K562 (cell line): ENCODE measurements at regions not wholly inside any gene's neighbourhood (a gene's known extent, or its start where the extent isn't known, plus 50 kb on each side); places are given as distances from the start of the nearest gene placed in this dataset.

ENCODE experiments used
- ATAC-seq: fragments of 200-7000 bp; cut with Tn5 transposase; 3 replicates; pipeline ENCODE4 v1.9.1; 2020; ENCODE audit warnings: moderate library complexity
- BruUV-seq: library from RNA; stranded (reverse); fragments of 400-500 nt; replicated peaks from 2 replicates; lab custom pipeline; 2021; lab: Mats Ljungman, UMichigan
- CTCF ChIA-PET: fragments of 300-600 bp; formaldehyde crosslinking; extraction: SDS; loops from one replicate; lab custom pipeline; 2021; ENCODE audit warnings: low intra/inter-chr PET ratio; lab: Yijun Ruan, JAX
- POLR2A ChIA-PET: fragments of 300-600, 350-650 bp; sonication (Branson Sonifier 250); formaldehyde crosslinking; extraction: SDS; loops from one replicate; lab custom pipeline; 2021; ENCODE audit warnings: antibody characterized with exemption, inconsistent platforms; lab: Yijun Ruan, JAX
- DNase-seq, 4 experiments: peaks; one replicate each; pipeline versions ENCODE4 v3.0.0 to v3.0.0-alpha.2; 2011 to 2018; ENCODE audit warnings: low spot score in 3 of 4, mixed read lengths in 3 of 4; ENCODE audit errors: extremely low read depth in 1 of 4
- FAIRE-seq: peaks from 2 replicates; lab custom pipeline; 2011; peaks lifted over from hg19 to GRCh38; lab: Jason Lieb, UNC
- H2AFZ ChIP-seq: 2 replicates; pipeline ENCODE4 v1.6.0; 2011; ENCODE audit warnings: low read depth, low read length, control low read depth, inconsistent platforms
- H3K27ac ChIP-seq: fragments of 200-600 bp; 3 replicates; pipeline ENCODE4 v1.8.0; 2011; ENCODE audit warnings: low read depth, mild to moderate bottlenecking, control low read depth, inconsistent platforms, low read length, moderate library complexity, mixed read lengths; ENCODE audit errors: extremely low read depth
- H3K27me3 ChIP-seq, 2 experiments: fragments of 300-600 bp in 1 of 2; 2 replicates in 1 of 2; 3 replicates in 1 of 2; pipeline versions ENCODE4 v1.6.0 to v1.8.0; 2011; ENCODE audit warnings: inconsistent platforms in 2 of 2, low read length in 2 of 2, mild to moderate bottlenecking in 1 of 2, mixed read lengths in 1 of 2, moderate library complexity in 1 of 2; ENCODE audit not compliant: control insufficient read depth in 2 of 2, insufficient read depth in 2 of 2
- H3K36me3 ChIP-seq: fragments of 300-600 bp; 3 replicates; pipeline ENCODE4 v1.8.0; 2011; ENCODE audit warnings: mild to moderate bottlenecking, low read length, inconsistent platforms; ENCODE audit not compliant: control insufficient read depth, insufficient read depth
- H3K4me1 ChIP-seq, 2 experiments: fragments of 200-600 bp in 1 of 2; replicated peaks in 1 of 2; 2 replicates in 1 of 2; 3 replicates in 1 of 2; pipeline versions ENCODE4 v1.5.1 to v1.8.0; 2011; ENCODE audit warnings: inconsistent platforms in 2 of 2, low read length in 2 of 2, mild to moderate bottlenecking in 1 of 2, mixed read lengths in 1 of 2, moderate library complexity in 1 of 2; ENCODE audit not compliant: control insufficient read depth in 2 of 2, insufficient read depth in 2 of 2
- H3K4me2 ChIP-seq: 2 replicates; pipeline ENCODE4 v1.6.1; 2011; ENCODE audit warnings: low read length, control low read depth, inconsistent platforms, mixed read lengths; ENCODE audit not compliant: insufficient read depth
- H3K4me3 ChIP-seq: fragments of 200-600 bp; sonication (generic), shearing (Covaris generic); 2 replicates; pipeline ENCODE4 v1.5.1; 2016; ENCODE audit warnings: control low read depth, inconsistent platforms
- H3K79me2 ChIP-seq: fragments of 200-600 bp; 3 replicates; pipeline ENCODE4 v1.8.0; 2011; ENCODE audit warnings: low read length, inconsistent platforms; ENCODE audit not compliant: control insufficient read depth, insufficient read depth
- H3K9ac ChIP-seq, 2 experiments: 2 replicates each; pipeline versions ENCODE4 v1.6.0 to v1.6.1; 2011; ENCODE audit warnings: low read depth in 2 of 2, low read length in 2 of 2, control low read depth in 1 of 2, inconsistent platforms in 1 of 2, mild to moderate bottlenecking in 1 of 2, mixed read lengths in 1 of 2; ENCODE audit not compliant: insufficient read depth in 1 of 2
- H3K9me1 ChIP-seq: one replicate; pipeline ENCODE4 v1.6.0; 2011; ENCODE audit warnings: inconsistent platforms, mild to moderate bottlenecking, low read length, moderate library complexity; ENCODE audit not compliant: control insufficient read depth, insufficient read depth
- H3K9me3 ChIP-seq: replicated peaks from 2 replicates; pipeline ENCODE4 v1.5.1; 2011; ENCODE audit warnings: low read depth, low read length, inconsistent platforms; ENCODE audit not compliant: control insufficient read depth, insufficient read depth
- H4K20me1 ChIP-seq: replicated peaks from 2 replicates; pipeline ENCODE4 v1.6.1; 2011; ENCODE audit warnings: low read length, inconsistent platforms, mixed read lengths; ENCODE audit not compliant: control insufficient read depth, insufficient read depth
- BCOR ChIP-seq: fragments of 450-650 bp; IDR thresholded peaks from 2 replicates; pipeline ENCODE4 v1.6.1; 2016
- CBX8 ChIP-seq: fragments of 200-600 bp; sonication (generic); IDR thresholded peaks from 2 replicates; pipeline ENCODE4 v1.6.1; 2012; ENCODE audit warnings: borderline replicate concordance, mixed run types, low read depth, mild to moderate bottlenecking, moderate library complexity, mixed read lengths, low read length, control low read depth, inconsistent platforms; ENCODE audit not compliant: poor library complexity, severe bottlenecking; ENCODE audit errors: extremely low read depth
- CC2D1A ChIP-seq: fragments of 450-650 bp; IDR thresholded peaks from 2 replicates; pipeline ENCODE4 v1.6.1; 2017; ENCODE audit warnings: mild to moderate bottlenecking
- CREB1 ChIP-seq, 2 experiments: sonication (generic) in 1 of 2; formaldehyde crosslinking in 1 of 2; IDR thresholded peaks; 2 replicates each; pipeline versions ENCODE4 v1.6.1 to v1.8.0; 2012 to 2022; ENCODE audit warnings: inconsistent platforms in 1 of 2, mild to moderate bottlenecking in 1 of 2, missing genetic modification reagents in 1 of 2, moderate library complexity in 1 of 2
- GATAD2B ChIP-seq: fragments of 450-650 bp; IDR thresholded peaks from 2 replicates; pipeline ENCODE4 v1.6.1; 2017; ENCODE audit warnings: mild to moderate bottlenecking, borderline replicate concordance
- HDGF ChIP-seq: fragments of 450-650 bp; IDR thresholded peaks from 2 replicates; pipeline ENCODE4 v1.6.1; 2016
- KAT7 ChIP-seq: sonication (generic); formaldehyde crosslinking; IDR thresholded peaks from 2 replicates; pipeline ENCODE4 v1.8.0; 2022; ENCODE audit warnings: missing genetic modification reagents, mild to moderate bottlenecking, borderline replicate concordance
- NR3C1 ChIP-seq: sonication (generic); formaldehyde crosslinking; IDR thresholded peaks from 2 replicates; pipeline ENCODE4 v1.8.1; 2022; ENCODE audit warnings: missing genetic modification reagents
- POLR2AphosphoS5 ChIP-seq: IDR thresholded peaks from 2 replicates; pipeline ENCODE4 v1.6.1; 2011; ENCODE audit warnings: mild to moderate bottlenecking, low read depth, low read length, moderate library complexity; ENCODE audit not compliant: control insufficient read depth, insufficient read depth
- RAD21 ChIP-seq, 2 experiments: fragments of 250-450 bp in 1 of 2; fragments of 450-650 bp in 1 of 2; sonication (Bioruptor Pico) in 1 of 2; formaldehyde crosslinking in 1 of 2; IDR thresholded peaks in 1 of 2; conservative IDR thresholded peaks in 1 of 2; 2 replicates each; pipeline versions ENCODE4 v1.4.0 to v1.8.0; 2020 to 2022; ENCODE audit warnings: mild to moderate bottlenecking in 2 of 2, moderate library complexity in 1 of 2
- SAFB2 ChIP-seq: fragments of 200-400 bp; formaldehyde crosslinking; IDR thresholded peaks from 2 replicates; pipeline ENCODE4 v1.6.1; 2018; ENCODE audit warnings: borderline replicate concordance, low read length, low read depth, moderate library complexity; ENCODE audit not compliant: severe bottlenecking
- ZNF239 ChIP-seq: fragments of 250-450 bp; sonication (Bioruptor Pico); IDR thresholded peaks from 2 replicates; pipeline ENCODE4 v1.4.0; 2020; ENCODE audit warnings: mild to moderate bottlenecking
- ZNF77 ChIP-seq: fragments of 250-450 bp; sonication (Bioruptor Pico); IDR thresholded peaks from 2 replicates; pipeline ENCODE4 v1.5.0; 2020
- WGBS: fragments of 100-300 bp; shearing (Covaris generic); methylation state at CpG from one replicate; pipeline ENCODE4 v1.1.6; 2016; ENCODE audit warnings: low coverage, mixed read lengths; ENCODE audit not compliant: insufficient coverage; ENCODE audit errors: missing lambda C conversion rate; 5-methylcytosine and 5-hydroxymethylcytosine counted together
- in situ Hi-C: fragments of 300-500 bp; cut with MboI; formaldehyde crosslinking; loops from 4 replicates; pipeline ENCODE4 v1.15.0; 2018; ENCODE audit warnings: inconsistent platforms, mixed read lengths
- intact Hi-C: fragments of 100-400 bp; cut with micrococcal nuclease; formaldehyde crosslinking; loops from 2 replicates; pipeline ENCODE4 v1.14.2; 2022

DNA sequence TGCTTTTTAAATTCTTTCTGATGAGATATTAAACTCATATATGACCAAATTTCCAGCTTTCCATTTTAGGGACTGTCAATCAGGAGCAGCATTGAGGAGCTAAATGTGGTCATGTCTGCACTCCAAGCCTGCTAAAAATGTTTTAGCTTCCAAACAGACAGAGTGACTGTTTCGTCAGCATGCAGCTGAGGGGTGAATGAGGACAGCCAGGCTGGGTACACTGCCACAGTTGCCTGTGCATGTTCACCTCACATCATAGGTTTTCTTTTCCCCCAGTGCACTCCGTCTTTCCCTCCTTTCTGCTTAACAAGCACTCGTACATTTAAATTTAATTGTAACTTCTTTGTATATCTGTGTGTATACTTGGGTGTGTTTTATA lies 138.1 kb downstream of the ARRDC3 start:
- no TSS peak for BruUV-seq
- no peaks in the 10 kb centered on the region for H3K9me1 ChIP-seq
- H3K27ac ChIP-seq = no peak overlapping the region
- H3K27me3 ChIP-seq = no peaks in the 10 kb centered on the region; a peak in 1 of 5 replicates
- in situ Hi-C loops = no loop called here
- no peak overlapping the region for H3K9ac ChIP-seq
- H3K4me1 ChIP-seq = no peaks in the 10 kb centered on the region
- H4K20me1 ChIP-seq = no peaks in the 10 kb centered on the region
- CTCF ChIA-PET = interaction anchor here (1.3 kb wide), 1 partner anchor 139 kb away, joined by 5 read pairs; no protein-coding TSS in a partner anchor
- no peaks in the 10 kb centered on the region; the same call in 1 of the 2 replicates for H3K9me3 ChIP-seq
- WGBS = 14% methylated on average over 3 of the region's 3 CpGs
- intact Hi-C loops = no loop called here
- H3K4me2 ChIP-seq = no peak overlapping the region
- H3K79me2 ChIP-seq = no peaks in the 10 kb centered on the region
- H2AFZ ChIP-seq = no peak overlapping the region; the same call in 1 of the 2 replicates
- no peak for FAIRE-seq
- TF ChIP-seq NR3C1 (CRISPR knock-in tag) (no peak), POLR2AphosphoS5 (no peak), SAFB2 (no peak), BCOR (no peak), CC2D1A (no peak), KAT7 (CRISPR knock-in tag) (no peak), GATAD2B (no peak), ZNF77 (no peak), CBX8 (no peak), CREB1 (IDR thresholded peaks at IDR 0.05) (no peak), CREB1 (CRISPR knock-in tag; IDR thresholded peaks at IDR 0.05) (no peak), ZNF239 (CRISPR knock-in tag) (no peak), HDGF (no peak), RAD21 (CRISPR knock-in tag; conservative IDR thresholded peaks at IDR 0.05 in 1 of 2, IDR thresholded peaks at IDR 0.05 in 1 of 2) (no peak)
- TF ChIP-seq, all 486 proteins: peak for 0
- Histone ChIP-seq H3K36me3 (no peaks in the 10 kb centered on the region), H3K4me3 (no peak overlapping the region)
- ATAC-seq (no peak), DNase-seq (no peak)
- POLR2A ChIA-PET = no interaction called here
